ENCODE measurements at regions not wholly inside any gene's neighbourhood (a gene's known extent, or its start where the extent isn't known, plus 50 kb on each side); places are given as distances from the start of the nearest gene placed in this dataset.
A peak's percentile ranks its signal among the peaks of the same experiment; 100 is the strongest.
"Not testable (repeated sequence)": the region's sequence is repeated elsewhere in the genome, so short reads cannot be mapped to it uniquely, and the experiment has no call there.

DNA sequence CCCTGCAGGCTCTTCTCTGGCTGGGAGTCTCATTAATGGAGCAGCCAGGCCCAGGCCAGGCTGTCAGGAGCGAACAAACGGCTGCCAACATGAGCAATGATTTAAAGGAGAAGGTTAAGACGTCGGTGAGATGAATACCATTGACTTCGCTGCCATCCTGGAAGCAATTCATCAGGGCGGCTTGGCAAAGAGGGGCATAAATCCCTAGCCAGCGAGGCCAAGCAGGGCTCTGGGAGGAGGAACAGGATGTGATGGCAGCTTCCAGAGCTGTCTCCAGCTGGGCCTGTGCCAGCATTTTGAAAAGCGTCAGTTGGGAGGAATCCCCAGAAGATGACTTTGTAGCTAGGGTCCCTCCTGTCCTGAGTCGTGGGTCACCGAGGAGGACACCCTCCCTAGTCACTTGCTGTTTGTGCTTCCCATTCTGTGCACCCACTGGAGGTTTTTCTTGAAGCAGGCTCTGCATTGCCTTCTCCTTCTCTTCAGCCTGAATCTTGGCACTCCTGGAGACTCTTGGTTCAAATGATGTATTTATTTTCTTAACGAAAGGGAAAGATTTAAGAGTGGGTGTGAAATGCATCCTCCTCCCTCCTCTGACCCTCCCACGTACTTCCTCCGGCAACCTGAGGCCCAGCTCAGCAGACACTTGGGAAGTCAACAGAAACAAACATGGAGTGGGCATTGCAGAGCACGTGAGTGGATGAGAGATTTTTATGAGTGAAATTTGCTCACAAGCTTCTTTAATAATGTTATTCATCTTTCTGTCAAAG, 476.3 kb upstream of the CADM1 start:
- in situ Hi-C loops (cut with HindIII; ENCODE audit: low pct_unique_long_range_greater_than_20kb, low sequenced_read_pairs): no loop called here
- no peak for DNase-seq (ENCODE audit: low read depth)

- DNase-seq (ENCODE audit: low read depth): no peak
- in situ Hi-C loops (cut with HindIII; ENCODE audit: low pct_unique_long_range_greater_than_20kb, low sequenced_read_pairs): no loop called here
Observed at GRCh38 chr11:115974703-115975102, 470.5 kb upstream of the CADM1 start.

- DNase-seq (ENCODE audit: low read depth); in situ Hi-C loops (cut with HindIII; ENCODE audit: low pct_unique_long_range_greater_than_20kb, low sequenced_read_pairs): not testable (repeated sequence)
Observed at GRCh38 chr11:115967203-115967602, 463.0 kb upstream of the CADM1 start.

DNA sequence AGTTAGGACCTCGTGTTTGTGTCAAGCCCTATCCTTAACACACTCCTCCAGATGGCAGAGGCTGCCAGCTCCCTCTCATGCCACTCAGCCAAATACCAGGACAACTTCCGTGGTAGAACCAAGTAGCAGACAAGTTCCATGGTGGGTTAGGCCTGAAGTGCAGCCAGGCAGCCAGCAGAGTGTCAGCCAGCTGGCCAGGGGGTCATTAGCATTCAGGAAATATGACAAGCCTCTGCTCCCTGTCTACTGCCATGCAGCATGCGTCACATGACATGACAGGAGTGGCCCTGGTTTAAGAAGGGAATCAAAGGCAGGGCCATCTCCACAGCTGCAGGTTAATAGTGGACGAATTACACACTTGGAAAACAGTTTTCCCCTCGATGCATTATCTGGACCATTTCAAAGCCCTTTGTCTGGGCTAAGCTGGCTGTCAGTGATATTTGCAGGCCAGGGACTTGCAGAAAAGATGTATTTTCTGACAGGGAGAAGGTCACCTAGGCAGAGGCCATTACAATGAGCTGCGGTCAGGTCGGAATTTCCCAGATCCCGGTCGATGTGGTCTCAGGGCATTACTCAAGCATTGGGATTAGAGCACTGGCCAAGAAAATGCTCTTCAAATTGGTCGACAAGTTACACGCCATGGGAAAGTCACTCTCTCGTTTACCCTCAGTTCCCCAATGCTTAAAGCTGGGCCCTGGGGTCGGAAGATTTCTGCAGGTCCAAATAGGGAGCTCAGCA, 461.7 kb upstream of the CADM1 start:
- in situ Hi-C loops (cut with HindIII; ENCODE audit: low pct_unique_long_range_greater_than_20kb, low sequenced_read_pairs): no loop called here
- peak; percentile 27 for DNase-seq (ENCODE audit: low read depth)

DNA sequence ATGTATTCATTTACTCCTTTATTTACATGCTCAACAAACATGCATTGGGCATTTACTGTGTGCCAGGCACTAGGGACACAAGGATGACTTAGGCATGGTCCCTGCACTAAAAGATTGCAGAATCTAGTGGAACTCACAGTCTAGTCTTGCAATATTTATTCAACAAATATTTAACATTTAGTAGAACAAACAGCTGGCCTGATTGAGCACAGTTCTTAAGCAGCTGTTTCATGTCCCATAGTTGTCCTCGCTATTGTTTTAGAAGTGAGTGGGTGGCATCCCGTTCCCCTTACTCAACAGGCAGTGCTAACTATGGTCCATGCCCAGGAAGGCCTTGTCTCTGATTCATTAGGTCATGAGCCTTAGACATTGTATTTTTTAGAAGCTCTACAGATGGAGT, 459.9 kb upstream of the CADM1 start:
- in situ Hi-C loops (cut with HindIII; ENCODE audit: low pct_unique_long_range_greater_than_20kb, low sequenced_read_pairs): no loop called here
- no peak for DNase-seq (ENCODE audit: low read depth)

DNA sequence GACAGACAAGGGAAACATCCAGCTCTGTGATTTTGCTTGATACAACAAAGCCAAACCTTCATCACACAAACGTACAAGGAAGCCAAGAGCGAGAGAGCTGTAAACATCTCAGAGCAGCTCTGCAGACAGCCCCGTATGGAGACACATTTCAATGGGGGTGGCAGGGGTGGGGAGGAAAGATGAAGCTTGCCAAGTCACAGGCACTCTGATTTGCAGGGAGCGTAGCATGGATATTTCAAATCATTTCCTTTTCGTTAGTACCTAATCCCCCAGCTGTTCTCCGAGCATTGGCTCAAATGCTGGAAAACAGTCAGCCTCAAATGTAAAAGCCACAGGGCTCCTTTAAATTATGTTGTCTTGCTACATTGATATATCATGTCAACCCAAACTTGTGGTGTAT, 458.9 kb upstream of the CADM1 start:
- in situ Hi-C loops (cut with HindIII; ENCODE audit: low pct_unique_long_range_greater_than_20kb, low sequenced_read_pairs): no loop called here
- DNase-seq (ENCODE audit: low read depth): no peak

DNA sequence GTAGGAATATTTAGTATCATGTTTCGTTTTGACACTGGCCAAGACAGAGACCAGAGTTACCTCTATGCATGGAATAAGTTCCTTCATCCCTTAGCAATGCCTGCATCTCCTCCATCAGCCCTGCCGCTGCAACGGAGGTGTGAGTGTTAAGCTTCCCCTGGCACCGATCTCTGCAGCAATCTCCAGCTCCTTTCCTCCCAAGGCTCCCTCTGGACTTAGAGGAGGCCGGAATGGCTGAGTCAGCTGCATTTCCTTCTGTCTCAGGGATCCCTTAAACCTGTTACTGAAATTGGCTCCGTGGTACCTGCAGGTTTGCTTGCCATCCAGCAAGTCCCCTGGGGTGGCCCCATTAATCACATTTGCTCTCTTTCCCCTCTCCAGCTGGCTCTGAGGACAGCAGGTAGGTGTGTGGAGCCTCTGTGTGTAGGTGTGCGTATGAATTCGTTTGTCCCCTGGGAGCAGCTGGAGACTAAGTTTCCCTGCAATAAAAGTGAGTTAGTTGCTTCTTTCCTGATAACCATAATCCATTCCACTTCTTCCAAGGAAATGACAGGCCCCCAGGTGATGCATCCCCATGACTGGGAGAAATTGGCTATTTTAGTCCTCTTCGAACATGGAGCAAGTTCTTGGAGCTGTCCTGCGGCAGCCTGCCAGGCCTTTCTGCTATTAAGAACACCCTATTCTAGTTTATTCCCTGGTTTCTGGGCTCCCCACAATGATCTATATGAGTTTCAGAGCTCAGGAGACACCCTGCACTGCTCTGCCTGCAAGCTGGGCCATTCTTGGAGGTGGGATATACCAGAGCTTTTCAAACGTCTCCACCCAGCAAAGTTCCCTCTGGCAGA, 457.2 kb upstream of the CADM1 start:
- in situ Hi-C loops (cut with HindIII; ENCODE audit: low pct_unique_long_range_greater_than_20kb, low sequenced_read_pairs): no loop called here
- no peak for DNase-seq (ENCODE audit: low read depth)

- in situ Hi-C loops (cut with HindIII; ENCODE audit: low pct_unique_long_range_greater_than_20kb, low sequenced_read_pairs): no loop called here
- DNase-seq (ENCODE audit: low read depth): no peak
Observed at GRCh38 chr11:115959081-115959486, 454.9 kb upstream of the CADM1 start.

- no peak for DNase-seq (ENCODE audit: low read depth)
- in situ Hi-C loops (cut with HindIII; ENCODE audit: low pct_unique_long_range_greater_than_20kb, low sequenced_read_pairs): no loop called here
Observed at GRCh38 chr11:115958089-115959000, 454.1 kb upstream of the CADM1 start.

DNA sequence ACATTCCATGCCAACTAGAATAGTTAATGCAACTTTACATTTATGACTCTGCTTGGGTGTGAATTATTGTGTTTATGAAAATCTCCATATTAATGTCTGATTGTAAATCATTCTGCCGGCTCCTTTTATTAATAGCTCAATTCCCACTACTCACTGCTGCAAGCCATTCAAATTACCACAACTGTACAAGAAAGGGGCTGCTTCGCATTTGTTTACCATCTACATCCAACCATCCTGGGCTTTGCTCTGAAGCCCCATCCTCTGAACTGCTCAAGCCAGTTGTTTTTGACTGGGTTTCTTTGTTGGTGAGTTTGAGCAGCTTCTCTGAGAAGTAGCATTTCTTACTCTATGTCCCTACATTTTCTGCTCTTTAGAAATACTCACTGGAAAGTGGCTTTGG, 451.6 kb upstream of the CADM1 start:
- in situ Hi-C loops (cut with HindIII; ENCODE audit: low pct_unique_long_range_greater_than_20kb, low sequenced_read_pairs): no loop called here
- no peak for DNase-seq (ENCODE audit: low read depth)

DNA sequence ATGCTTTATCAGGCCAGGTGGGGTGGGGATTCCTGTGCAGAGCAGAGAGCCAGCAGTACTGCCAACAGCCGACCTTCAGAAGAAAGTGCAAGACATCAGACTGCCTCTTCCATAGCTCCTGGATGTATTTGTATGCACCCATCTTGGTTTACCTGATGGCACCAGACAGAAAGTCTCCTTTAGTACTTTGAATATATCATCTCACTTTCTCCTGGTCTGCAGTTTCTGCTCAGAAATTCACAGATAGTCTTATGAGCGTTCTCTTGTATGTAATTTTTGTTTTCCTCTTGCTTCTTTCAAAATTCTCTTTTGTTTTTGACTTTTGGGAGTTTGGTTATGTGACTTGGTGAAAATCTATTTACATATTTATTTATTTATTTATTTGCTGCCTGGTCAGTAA, 446.4 kb upstream of the CADM1 start:
- in situ Hi-C loops (cut with HindIII; ENCODE audit: low pct_unique_long_range_greater_than_20kb, low sequenced_read_pairs): no loop called here

DNA sequence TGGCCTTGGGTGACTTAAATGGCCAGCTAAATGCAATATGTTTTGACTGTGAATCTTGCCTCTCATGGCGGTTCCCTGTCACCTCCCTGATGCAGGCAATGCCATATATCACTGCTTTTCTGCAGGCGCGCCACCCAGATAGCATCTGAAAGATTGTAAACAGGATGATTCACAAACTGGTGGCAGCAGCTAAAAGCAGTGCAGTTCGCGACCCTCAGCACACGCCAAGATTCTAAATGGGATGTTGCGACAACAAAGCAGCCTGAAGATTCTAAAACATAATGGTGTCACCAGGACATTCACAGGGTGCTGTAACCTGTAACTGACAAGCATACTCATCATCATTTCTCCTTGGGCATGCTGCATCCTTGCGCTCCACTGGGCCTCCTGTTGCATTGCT, 440.4 kb upstream of the CADM1 start:
- in situ Hi-C loops (cut with HindIII; ENCODE audit: low pct_unique_long_range_greater_than_20kb, low sequenced_read_pairs): no loop called here
- peak; percentile 44 for DNase-seq (ENCODE audit: low read depth)

More for the DNA sequence above, 446.4 kb upstream of the CADM1 start:
- no peak for DNase-seq (ENCODE audit: low read depth)

- DNase-seq (ENCODE audit: low read depth): peak; percentile 71
Observed at GRCh38 chr11:115942011-115942410, 437.8 kb upstream of the CADM1 start.

DNA sequence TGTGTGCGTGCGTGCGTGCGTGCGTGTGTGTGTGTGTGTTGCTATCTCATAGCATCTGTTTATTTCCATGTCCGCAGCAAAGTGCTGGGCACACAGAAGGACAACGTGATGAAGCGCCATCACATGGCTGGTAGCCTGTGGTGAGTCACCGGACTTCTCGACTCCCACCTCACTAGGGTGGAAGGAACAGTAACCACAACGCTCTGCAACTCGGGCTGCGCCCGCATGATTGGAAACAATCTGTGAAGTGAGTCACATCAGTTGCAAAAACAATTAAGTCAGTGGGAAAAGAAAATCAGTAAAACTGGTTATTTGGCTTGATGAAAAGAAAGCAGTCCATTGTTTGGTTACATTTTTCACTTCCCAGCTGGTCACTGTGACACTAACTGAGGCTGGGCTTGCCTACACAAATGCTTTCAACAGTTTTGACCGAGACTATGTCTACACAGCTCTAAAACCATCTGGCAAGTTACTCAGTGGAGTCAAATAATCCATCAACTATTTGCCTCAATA, 437.3 kb upstream of the CADM1 start:
- in situ Hi-C loops (cut with HindIII; ENCODE audit: low pct_unique_long_range_greater_than_20kb, low sequenced_read_pairs): no loop called here
- DNase-seq (ENCODE audit: low read depth): peak; percentile 97

More at GRCh38 chr11:115942011-115942410, 437.8 kb upstream of the CADM1 start:
- in situ Hi-C loops (cut with HindIII; ENCODE audit: low pct_unique_long_range_greater_than_20kb, low sequenced_read_pairs): no loop called here

DNA sequence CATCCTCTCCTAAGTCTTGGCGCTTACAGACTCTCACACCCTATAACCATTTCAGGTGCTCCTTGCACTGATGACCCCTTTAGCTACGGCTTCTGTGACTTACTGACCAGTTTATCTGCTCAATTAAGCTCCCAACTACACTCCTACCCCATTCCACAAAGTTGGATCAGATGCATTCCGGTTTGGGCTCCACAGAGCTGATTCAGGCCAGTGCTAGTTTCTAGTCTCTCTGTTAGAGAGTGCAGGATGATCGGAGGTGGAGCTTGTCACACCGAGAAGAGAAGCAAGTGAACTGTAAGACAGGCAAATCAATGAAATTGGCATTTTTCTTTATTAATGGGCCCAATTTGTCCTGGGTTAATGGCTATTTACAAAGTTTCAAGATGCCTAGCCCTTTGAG, 436.8 kb upstream of the CADM1 start:
- DNase-seq (ENCODE audit: low read depth): no peak
- in situ Hi-C loops (cut with HindIII; ENCODE audit: low pct_unique_long_range_greater_than_20kb, low sequenced_read_pairs): no loop called here

GRCh38 chr11:115939731-115940421, 435.7 kb upstream of the CADM1 start:
- in situ Hi-C loops (cut with HindIII; ENCODE audit: low pct_unique_long_range_greater_than_20kb, low sequenced_read_pairs): no loop called here
- DNase-seq (ENCODE audit: low read depth): no peak

DNA sequence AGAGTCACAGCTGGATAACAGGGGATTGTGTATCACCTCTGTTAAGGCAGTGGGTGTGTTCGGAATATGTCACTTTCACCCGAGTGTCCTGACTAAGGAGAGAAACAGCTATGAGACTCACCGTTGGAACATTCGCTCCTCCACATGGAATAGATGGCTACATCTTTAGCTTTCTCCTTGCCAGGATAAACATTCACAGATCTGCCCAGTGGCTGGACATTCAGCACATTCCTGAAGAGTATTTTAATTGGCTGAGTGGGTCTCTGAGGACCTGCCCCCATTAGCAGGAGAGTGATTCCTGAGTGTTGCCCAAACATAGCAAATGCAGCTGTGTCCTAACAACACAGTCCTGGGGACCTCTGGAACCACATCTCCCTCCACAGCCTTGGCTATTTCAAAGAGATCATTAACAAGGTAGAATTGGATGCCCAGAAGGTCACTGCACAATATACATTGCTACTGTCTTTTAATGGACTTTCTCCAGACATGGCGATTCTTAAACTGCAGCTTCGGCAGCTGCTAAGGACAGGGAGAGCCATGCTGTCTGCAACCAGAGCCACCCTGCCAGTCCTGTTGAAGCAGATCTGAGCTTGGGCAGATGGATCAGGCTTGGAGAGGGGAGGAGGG, 435.0 kb upstream of the CADM1 start:
- in situ Hi-C loops (cut with HindIII; ENCODE audit: low pct_unique_long_range_greater_than_20kb, low sequenced_read_pairs): no loop called here
- peak; percentile 72 for DNase-seq (ENCODE audit: low read depth)

All from Caki2 (cell line).